GM19468 (cell line): ENCODE measurements at regions not wholly inside any gene's neighbourhood (a gene's known extent, or its start where the extent isn't known, plus 50 kb on each side); places are given as distances from the start of the nearest gene placed in this dataset.

Experiments
- ATAC-seq: cut with Tn5 transposase; IDR thresholded peaks from one replicate; pipeline ENCODE4 v1.9.1; 2021; ENCODE audit warnings: mild to moderate bottlenecking, moderate library complexity, moderate number of reproducible peaks; ENCODE audit not compliant: unreplicated experiment; ENCODE audit errors: extremely low read depth

DNA sequence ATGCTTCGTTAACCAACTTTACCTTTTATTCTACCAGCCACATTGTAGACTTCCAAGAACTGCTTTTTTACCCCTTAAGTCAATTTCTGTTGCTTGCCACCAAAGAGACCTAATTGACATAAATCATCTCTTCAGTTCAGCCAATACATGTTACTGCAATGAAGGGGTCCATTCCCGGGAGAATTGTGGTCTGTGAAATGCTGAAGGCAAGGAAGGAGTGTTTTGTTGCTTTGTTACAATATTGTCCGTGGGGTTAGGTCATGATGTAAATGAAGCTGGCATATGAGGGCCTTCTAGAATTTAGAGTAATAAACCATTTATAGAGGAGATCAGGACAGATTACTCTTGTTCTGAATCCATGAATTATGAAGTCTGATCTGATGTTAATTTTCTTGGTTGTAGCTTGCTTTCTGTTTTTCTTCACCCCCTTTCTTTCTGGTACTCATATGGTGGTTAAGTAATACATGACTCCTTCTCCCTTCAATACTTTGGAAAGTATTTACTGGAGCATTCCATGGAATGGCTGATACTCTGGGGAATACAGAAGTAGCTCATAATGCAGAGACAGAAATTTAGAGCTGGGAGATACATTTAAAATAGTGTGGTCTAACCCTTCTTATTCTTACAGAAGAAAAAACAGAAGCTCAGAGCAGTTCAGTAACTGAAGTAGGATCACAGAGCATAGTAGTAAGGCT lies 297.0 kb upstream of the CLINT1 start:
- ATAC-seq, result no peak

GRCh38 chr5:158155067-158155466 lies 296.1 kb upstream of the CLINT1 start:
- no peak for ATAC-seq

DNA sequence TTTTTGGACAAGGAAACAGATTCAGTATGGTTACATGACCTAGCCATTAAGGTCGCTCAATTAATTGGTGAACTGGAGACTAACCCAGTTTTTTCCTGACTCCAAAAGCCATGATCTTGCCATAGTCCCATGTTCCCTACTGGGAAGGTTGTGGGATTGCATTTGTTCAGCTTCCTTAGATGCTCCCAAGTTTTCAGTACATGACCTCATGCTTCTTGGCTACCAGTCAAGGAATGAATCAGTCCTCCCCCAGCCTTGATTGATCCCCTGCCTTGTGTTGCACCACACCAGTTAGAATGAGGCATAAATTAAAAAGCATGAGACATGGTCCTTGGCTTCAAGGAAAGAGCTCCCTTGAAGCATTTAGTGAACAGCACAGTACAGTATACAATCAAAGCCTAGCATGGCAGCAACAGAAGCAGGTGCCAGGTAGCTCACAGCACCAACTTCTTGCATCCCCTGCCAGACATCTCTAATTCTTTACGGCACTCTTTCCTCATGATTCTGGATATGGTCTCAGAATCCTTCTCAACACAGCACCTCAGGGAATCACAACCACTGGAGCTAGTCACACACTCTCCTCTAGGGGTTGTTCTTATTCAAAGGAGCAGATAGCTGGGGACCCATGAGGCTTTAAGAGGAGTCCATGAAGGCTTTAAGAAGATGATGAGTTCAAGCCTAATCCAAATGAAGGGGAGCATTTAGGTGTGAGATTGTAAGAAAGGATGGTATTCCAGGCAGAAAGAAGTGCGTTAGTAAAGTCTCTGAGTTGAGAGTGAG lies 295.5 kb upstream of the CLINT1 start:
- no peak for ATAC-seq

GRCh38 chr5:158153508-158153907 lies 294.6 kb upstream of the CLINT1 start:
- ATAC-seq, result no peak

GRCh38 chr5:158152136-158152535 lies 293.2 kb upstream of the CLINT1 start:
- ATAC-seq, result no peak

GRCh38 chr5:158147227-158147626 lies 288.3 kb upstream of the CLINT1 start:
- ATAC-seq, result no peak

- ATAC-seq, result no peak
Measured at GRCh38 chr5:158145827-158146226, 286.9 kb upstream of the CLINT1 start.

- ATAC-seq, result no peak
Measured at GRCh38 chr5:158143081-158143480, 284.1 kb upstream of the CLINT1 start.

DNA sequence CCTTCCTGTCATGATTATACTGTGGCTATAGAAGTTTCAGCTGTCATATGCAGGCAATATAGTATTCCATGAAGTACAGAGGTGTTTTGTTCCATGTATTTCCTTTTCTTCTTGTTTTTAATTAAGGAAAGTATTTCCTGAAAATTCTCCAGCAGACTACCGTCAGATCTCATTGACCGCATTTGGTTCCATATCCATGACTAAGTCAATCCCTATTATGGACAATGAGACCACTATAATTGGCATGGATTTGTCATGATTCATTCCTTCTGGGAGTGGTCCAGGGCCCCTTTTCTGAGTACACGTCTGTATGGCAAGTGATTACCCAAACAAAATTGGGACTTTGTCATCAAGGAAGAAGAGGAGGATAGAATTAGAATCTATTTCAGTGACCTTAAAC lies 283.2 kb upstream of the CLINT1 start:
- no peak for ATAC-seq

DNA sequence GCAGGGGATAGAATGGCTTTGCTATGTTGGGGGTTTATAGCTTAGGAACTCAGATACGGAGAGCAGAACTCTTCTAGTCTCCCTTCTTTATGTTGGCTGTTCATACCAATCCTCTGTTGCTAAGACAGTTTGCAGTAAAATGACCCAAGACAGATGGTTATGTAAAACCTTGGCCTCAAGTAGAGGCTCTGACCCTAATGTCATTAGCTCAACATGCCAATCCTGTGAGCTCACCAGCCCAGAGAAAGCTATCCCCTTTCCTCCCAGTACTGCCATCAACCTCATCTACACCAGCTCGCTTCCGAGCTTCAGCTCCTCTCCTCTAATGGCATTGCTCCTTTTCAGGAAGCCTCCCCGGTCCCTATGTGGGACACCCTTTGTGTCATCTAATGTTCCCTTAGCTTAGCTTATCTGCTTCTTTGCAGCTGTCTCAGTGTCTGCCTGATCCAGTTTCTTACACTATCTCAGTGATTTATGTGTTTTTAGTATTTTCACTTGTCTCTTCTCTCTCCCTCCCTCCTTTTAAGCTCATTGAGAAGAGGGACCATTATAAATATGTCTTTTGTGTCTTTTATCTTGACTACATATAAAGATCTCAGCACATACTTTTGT lies 281.3 kb upstream of the CLINT1 start:
- ATAC-seq, result no peak

DNA sequence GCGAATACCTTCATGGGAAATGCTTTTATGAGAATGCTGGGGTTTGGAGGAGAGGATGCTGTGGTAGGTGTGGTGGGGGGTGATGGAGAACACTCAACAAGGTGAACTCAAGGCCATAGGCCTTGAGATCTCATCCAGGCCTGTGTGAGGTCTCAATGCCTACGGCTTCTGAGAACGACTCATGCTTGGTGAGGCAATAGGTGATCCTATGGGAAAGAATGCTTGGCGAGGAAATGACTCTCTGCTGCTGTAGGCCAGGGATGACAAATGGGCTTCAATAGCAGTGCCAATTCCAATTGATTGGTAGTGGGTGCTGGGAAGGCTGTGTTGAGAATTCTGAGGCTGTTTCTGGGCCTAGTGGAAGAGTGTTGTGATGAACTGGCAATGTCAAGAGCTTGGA lies 280.2 kb upstream of the CLINT1 start:
- ATAC-seq, result no peak

GRCh38 chr5:158135682-158136179 lies 276.8 kb upstream of the CLINT1 start:
- ATAC-seq, result no peak

DNA sequence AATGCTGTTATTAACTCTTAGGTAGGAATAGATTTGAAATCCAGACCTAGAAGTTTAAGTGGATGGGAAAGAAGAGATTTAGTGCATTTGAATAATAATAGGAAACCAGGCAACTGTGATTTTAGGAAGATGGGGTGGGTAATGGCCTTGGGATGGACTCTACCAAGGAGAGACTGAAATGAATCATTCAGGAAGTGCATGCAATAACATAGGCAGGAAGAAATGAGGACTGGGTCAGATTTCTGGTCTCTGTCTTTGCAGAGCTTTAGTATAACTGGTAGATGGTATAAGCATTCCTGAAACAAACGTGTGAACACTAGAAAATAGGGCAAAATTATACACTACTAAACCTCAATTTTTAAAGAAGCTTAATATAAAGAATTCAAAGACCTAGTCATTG lies 274.4 kb upstream of the CLINT1 start:
- no peak for ATAC-seq

GRCh38 chr5:158127536-158127935 lies 268.6 kb upstream of the CLINT1 start:
- ATAC-seq, result no peak

DNA sequence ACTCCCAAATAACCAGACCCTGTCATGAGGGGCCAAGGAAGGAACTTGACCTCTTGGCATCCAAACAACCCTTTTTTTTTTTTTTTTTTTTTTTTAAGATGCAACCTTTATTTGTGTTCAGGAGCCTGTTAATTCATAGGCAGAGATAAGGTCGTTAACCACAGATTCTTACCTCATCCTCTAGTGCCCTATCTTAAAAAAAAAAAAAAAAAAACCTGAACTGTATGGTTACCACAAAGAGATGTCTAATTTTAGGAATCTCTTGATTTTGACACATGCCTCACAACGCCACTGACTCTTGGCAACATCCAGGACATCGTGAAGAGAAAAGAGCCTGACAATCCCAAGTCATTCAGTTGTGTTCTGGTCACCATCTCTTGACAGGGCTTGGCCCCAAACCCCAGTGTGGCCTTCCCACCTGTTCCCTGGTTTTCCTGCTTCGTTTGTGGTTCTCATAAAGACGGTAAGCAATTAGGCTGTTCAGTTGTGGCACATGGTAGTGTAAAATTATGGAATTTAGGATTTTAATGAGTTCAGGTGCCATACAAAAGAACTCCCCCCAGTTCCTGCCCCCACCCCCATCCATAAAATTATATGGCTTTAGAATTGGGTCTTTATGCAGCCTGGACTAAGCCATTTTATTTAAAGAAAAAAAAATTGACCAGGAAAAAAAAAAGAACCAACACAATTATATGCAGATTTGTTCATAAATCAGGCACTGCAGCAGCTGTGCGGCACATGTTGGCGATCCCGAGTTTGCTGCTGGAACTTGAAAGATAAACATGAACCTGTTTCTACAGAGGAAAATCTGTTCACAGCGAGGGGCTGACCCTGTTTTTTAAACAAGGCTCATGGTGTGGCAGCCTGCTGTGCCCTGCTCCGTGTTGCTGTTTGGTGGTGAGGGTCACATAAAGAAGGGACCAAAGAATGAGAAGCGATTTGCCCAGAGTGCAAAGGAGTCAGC lies 267.8 kb upstream of the CLINT1 start:
- no peak for ATAC-seq

DNA sequence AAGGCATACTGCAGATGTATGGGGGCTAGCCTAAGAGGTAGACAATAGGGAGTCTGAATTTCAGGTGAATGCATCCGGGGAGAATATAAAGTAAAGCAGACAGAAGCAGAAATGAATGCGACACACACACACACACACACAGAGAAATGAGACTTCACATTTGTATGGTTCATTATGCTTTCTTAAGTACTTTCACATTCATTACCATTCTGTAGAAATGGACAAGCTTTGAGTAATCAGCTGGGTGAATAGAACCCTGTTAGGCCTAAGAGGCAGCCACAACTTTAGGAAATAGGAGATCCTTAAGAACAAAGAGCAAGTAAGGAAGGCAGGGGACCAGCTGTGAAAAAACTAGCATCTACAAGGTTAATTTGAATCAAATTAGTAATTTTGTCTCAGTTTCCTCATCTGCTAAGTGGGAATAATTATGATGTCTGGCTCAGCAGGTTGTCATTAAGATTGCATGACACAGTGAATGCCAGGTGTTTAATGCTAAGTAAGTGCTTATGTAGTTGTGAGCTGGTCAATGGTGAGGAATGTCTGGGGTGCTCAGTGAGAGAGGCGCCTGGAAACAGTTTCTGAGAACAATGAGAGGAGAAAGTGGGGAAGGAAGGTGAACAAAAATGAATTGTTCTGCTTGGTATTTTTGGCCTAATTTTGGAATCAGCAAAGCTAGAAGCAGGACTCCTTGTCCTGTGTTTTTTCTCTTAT lies 265.8 kb upstream of the CLINT1 start:
- ATAC-seq, result no peak

GRCh38 chr5:158123595-158123994 lies 264.6 kb upstream of the CLINT1 start:
- ATAC-seq, result no peak

DNA sequence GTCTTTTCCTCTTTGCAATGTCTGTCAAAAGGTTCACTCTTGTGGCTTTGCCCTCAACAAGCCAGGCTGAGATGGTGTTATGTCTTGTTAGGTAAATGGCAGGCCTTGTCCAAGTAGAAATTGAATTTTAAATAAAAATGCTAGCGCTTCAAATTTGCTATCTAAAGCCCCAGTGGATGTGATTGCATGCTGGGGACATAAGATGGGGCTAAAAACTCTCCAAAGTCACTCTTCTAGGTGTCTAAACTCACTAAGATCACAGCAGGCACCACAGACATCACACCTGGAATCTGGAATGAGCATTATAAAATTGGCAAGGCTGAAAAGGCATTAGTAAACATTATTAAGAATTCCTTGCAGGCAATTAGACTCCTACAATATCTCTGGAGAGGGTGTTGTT lies 262.7 kb upstream of the CLINT1 start:
- ATAC-seq, result no peak

DNA sequence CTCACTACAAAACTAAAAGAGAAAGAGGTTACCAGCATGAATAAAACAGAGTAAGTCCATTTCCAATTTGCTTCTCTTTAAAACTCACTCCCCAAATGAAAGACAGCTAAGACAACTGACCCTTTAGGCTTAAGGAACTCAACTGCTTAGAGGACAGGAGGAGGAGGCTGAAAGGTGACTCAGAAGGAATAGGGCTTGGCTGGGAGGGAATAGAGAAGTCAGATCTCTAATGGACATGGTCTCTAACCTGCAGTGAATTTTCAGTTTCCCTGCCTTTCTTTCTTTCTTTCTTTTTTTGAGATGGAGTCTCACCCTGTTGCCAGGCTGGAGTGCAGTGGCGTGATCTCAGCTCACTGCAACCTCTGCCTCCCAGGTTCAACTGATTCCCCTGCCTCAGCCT lies 261.8 kb upstream of the CLINT1 start:
- no peak for ATAC-seq
